Fibroblast of skin of left quadriceps (primary cell): ENCODE measurements at regions not wholly inside any gene's neighbourhood (a gene's known extent, or its start where the extent isn't known, plus 50 kb on each side); places are given as distances from the start of the nearest gene placed in this dataset.

Source experiments
- DNase-seq, 2 experiments: peaks; one replicate each; pipeline ENCODE4 v3.0.0-alpha.2; 2013; ENCODE audit warnings: low read depth in 2 of 2

DNA sequence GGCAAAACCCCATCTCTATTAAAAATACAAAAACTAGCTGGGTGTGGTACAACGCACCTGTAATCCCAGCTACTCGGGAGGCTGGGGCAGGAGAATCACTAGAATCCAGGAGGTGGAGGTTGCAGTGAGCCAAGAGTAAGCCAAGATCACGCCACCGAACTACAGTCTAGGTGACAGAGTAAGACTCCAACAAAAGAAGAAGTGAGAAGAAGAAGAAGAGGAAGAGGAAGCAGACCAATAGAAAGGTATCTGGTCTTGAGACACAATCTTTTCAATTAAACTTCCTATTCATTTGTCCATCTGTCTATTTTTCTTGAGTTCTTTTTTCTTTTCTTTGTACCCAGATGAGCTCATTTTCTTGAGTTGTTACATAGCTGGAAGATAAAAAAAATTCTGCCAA lies 55.7 kb upstream of the ACADM start:
- no peak for DNase-seq

DNA sequence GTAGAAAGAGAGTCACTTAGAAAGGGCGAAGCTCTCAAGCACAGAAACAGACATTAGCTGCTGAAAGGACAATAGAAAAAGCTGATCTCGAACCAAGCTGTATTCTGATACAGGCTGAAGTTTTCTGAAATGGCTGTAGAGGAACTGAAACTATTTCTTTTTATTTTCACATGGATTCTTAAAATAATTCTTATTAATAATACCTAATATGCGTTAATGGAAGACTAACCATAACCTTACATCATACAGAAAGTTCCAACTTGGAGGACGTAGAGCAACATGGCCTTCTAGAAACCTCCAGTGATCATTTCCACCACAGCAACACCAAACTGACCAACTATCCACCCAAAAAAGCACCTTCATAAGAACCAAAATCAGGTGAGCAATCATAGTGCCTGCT lies 52.8 kb upstream of the ACADM start:
- no peak for DNase-seq

DNA sequence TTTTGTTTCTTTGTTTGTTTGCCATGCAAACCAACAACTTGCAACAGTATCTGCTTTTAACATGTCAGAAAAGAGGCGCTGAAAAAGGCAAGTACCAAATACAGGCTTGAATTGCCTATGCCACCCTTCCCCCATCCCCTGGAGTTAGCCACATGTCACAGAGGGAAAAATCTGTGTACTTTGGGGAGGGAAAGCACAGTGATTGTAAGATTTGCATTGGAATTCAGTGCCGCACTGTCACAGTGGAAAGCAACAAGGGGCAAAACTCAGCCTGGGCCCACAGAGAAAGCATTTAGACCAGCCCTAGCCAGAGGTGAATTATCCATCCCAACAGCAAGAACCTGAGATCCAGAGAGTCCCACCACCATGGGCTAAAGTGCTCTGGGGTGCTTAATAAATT lies 52.4 kb upstream of the ACADM start:
- DNase-seq = no peak

DNA sequence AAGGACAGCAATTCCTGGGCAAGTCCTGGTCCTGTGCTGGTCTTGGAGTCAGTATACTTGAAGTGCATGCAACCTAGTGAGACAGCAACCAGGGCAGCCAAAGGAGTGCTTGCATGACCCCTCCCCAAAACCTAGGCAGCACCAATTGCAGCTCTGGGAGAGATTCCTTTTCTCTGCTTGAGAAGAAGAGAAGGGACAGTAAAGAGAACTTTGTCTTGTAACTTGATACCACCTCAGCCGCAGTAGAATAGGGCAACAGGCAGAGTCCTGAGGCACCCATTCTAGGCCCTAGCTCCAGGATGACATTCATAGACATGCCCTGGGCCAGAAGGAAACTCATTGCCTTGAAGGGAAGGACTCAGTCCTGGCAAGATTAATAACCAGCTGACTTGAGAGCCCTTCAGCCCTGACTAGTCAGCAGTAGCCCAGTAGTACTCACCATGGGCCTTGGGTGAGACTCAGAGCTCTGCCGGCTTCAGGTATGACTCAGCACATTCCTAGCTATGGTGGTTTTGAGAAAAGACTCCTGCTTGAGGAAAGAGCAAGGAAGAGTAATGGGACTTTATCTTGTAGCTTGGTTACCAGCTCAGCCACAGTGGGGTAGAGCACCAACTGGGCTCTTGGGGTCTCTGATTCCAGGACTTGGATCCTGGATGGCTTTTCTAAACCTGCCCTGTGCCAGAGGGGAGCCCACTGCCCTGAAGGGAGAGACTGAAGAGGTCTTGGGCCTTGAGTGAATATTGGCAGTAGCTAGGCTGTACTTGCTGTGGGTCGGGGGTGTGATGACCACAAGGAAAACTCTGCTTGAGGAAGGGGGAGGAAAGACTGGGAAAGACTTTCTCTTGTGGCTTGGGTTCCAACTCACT lies 51.7 kb upstream of the ACADM start:
- peak; percentile 58 to 60 for DNase-seq

DNA sequence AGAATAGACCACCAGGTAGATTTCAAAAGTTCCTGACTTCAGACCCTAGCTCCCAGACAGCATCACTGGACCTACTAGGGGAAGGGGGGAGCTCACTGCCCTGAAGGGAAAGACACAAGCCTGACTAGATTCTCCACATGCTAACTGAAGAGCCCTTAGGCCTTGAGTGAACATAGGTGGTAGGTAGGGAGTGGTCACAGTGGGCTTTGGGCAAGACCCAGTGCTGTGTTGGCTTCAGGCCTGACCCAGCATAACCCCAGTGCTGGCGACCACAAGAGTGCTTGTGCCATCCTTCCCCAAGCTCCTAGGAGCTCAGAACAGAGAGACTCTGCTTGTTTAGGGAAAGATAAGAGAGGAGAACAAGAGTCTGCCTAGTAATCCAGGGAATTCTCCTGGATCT lies 51.1 kb upstream of the ACADM start:
- no peak for DNase-seq

DNA sequence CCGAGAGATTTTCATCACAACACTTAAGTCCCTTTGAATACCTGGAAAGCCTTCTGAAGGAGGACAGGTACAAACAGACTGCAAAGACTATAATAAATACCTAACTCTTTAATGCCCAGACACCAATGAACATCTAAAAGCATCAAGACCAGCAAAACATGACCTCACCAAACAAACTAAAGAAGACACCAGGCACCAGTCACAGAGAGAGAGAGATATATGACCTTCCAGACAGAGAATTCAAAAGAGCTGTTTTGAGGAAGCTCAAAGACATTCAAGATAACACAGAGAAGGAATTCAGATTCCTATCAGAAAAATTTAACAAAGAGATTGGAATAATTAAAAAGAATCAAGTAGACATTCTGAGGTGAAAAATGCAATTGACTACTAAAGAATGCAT lies 50.6 kb upstream of the ACADM start:
- DNase-seq = no peak
